HG02623 (cell line): ENCODE measurements at regions not wholly inside any gene's neighbourhood (a gene's known extent, or its start where the extent isn't known, plus 50 kb on each side); places are given as distances from the start of the nearest gene placed in this dataset.

Experiments used
- ATAC-seq: cut with Tn5 transposase; IDR thresholded peaks from one replicate; pipeline ENCODE4 v1.9.1; 2021; ENCODE audit warnings: moderate library complexity; ENCODE audit not compliant: unreplicated experiment

GRCh38 chr5:93184041-93184440, 397.0 kb downstream of the NR2F1-AS1 start:
- ATAC-seq, result no peak

- ATAC-seq, result no peak
These were observed 401.6 kb downstream of the NR2F1-AS1 start for GRCh38 chr5:93179466-93179865.

GRCh38 chr5:93174930-93175329, 406.1 kb downstream of the NR2F1-AS1 start:
- ATAC-seq, result no peak

GRCh38 chr5:93165559-93165958, 415.5 kb downstream of the NR2F1-AS1 start:
- no peak for ATAC-seq

- ATAC-seq, result no peak
These were observed 416.3 kb downstream of the NR2F1-AS1 start for GRCh38 chr5:93164690-93165089.

GRCh38 chr5:93163010-93163663, 417.9 kb downstream of the NR2F1-AS1 start:
- no peak for ATAC-seq

GRCh38 chr5:93161661-93162654, 419.1 kb downstream of the NR2F1-AS1 start:
- no peak for ATAC-seq

GRCh38 chr5:93158841-93159240, 422.2 kb downstream of the NR2F1-AS1 start:
- no peak for ATAC-seq

GRCh38 chr5:93156566-93156965, 424.5 kb downstream of the NR2F1-AS1 start:
- no peak for ATAC-seq

- ATAC-seq, result no peak
These were observed 426.5 kb downstream of the NR2F1-AS1 start for GRCh38 chr5:93154535-93154934.

GRCh38 chr5:93153461-93153860, 427.6 kb downstream of the NR2F1-AS1 start:
- ATAC-seq, result no peak

- no peak for ATAC-seq
These were observed 429.1 kb downstream of the NR2F1-AS1 start for GRCh38 chr5:93151896-93152295.

GRCh38 chr5:93151121-93151520, 429.9 kb downstream of the NR2F1-AS1 start:
- no peak for ATAC-seq

GRCh38 chr5:93150311-93151012, 430.6 kb downstream of the NR2F1-AS1 start:
- ATAC-seq, result no peak

GRCh38 chr5:93145767-93146166, 435.3 kb downstream of the NR2F1-AS1 start:
- no peak for ATAC-seq

- ATAC-seq, result no peak
These were observed 436.0 kb downstream of the NR2F1-AS1 start for GRCh38 chr5:93145019-93145418.

GRCh38 chr5:93141969-93142368, 439.1 kb downstream of the NR2F1-AS1 start:
- no peak for ATAC-seq

GRCh38 chr5:93130624-93131490, 450.2 kb downstream of the NR2F1-AS1 start:
- no peak for ATAC-seq

- no peak for ATAC-seq
These were observed 454.4 kb downstream of the NR2F1-AS1 start for GRCh38 chr5:93126634-93127033.

GRCh38 chr5:93123127-93123526, 457.9 kb downstream of the NR2F1-AS1 start:
- no peak for ATAC-seq
